ENCODE measurements at regions not wholly inside any gene's neighbourhood (a gene's known extent, or its start where the extent isn't known, plus 50 kb on each side); places are given as distances from the start of the nearest gene placed in this dataset.

DNA sequence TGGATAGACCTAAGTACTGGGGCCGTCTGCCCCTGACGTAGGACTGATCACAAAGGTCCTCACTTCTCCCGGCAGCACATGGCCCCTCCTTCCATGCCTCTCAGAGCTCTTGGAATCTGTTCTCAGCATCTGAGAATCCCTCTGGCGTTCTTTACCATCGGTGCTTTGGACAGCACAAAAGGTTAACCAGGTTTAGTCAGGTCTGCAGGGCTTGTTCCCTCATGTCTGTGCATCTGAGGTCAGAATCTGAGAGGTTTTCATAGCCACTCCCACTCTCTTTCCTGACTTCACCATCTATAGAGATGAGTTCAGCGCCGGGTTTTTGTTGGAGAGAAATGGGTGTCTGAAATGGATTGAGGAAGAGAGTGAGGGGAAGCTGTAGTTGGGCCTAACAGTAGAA is 130.0 kb upstream of the ARHGAP5 start:
- Mint-ChIP-seq H3K4me3 (no peak overlapping the region), H3K27ac (no peak overlapping the region), H3K36me3 (ENCODE audit: low read depth) (no peaks in the 10 kb centered on the region), H3K4me1 (ENCODE audit: low read depth) (peaks cover 15% of the 10 kb centered on the region), H3K9me3 (no peaks in the 10 kb centered on the region), H3K27me3 (ENCODE audit: insufficient read depth) (peaks cover 5% of the 10 kb centered on the region)
- intact Hi-C loops (cut with micrococcal nuclease) = no loop called here
- DNase-seq (ENCODE audit: low spot score) = no peak

DNA sequence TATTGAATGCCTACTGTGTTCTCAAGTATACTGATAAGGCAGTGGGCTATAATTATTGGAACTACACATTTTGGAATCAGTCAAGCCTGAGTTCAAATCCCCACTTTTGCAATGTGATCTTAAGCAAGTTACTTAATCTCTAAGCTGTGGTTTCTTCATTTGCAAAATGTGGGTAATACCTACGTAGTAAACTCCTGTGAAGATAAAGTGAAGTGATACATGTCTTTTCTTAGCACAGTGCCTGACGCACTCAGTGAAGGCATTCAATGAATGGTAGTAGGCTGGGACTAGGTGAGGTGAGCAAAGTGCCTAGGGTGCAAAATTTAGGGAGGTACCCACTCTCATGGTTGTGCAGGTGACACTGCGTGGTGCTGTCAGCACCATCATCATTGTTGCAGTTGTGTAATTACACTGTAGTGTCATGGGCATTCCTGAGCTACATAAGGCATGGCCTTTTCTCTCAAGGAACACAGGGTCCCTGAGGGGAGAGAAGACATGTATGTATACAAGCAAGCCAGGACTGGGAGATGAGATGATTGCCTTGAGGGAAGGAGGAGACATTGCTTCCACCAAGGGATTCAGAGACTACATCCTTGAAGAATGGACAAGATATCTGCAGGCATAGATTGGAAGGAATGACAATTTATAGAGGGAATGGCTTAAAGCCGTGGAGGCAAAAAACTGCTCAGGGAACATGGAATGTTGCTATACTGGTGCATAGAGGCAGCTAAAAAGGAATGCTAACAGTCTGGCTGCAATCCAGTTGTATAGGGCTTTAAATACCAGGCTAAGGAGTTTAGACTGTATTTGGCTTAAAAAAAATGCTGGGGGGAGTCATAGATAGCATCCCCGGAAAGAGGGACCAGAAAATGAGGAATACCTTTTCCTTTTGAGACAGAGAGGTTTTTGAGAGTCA is 129.2 kb upstream of the ARHGAP5 start:
- DNase-seq (ENCODE audit: low spot score) = no peak
- intact Hi-C loops (cut with micrococcal nuclease) = no loop called here
- Mint-ChIP-seq H3K4me1 (ENCODE audit: low read depth) (peaks cover 15% of the 10 kb centered on the region), H3K27me3 (ENCODE audit: insufficient read depth) (peaks cover 5% of the 10 kb centered on the region), H3K36me3 (ENCODE audit: low read depth) (no peaks in the 10 kb centered on the region), H3K9me3 (no peaks in the 10 kb centered on the region), H3K27ac (no peak overlapping the region), H3K4me3 (no peak overlapping the region)

DNA sequence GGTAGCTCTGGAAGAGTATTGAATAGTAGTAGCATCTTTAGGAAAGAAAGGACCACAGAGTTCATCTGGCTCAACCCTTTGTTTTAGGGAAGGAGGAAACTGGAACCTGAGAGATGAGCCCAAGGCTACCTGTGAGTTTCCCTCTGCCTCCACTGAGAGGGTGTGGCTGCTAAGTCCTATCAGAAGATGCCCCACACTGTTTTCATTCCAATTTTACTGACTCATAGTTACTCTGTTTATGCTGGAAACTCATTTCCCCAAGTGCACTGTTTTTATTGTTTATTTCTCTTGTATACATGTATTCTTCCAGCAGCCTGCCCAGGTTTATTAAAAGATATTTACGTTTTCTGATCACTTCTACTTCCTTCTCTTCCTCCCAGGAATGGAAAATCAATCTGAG is 127.4 kb upstream of the ARHGAP5 start:
- Mint-ChIP-seq H3K27me3 (ENCODE audit: insufficient read depth) (peaks cover 7% of the 10 kb centered on the region), H3K36me3 (ENCODE audit: low read depth) (no peaks in the 10 kb centered on the region), H3K9me3 (no peaks in the 10 kb centered on the region), H3K4me3 (no peak overlapping the region), H3K4me1 (ENCODE audit: low read depth) (peaks cover 8% of the 10 kb centered on the region), H3K27ac (no peak overlapping the region)
- no peak for DNase-seq (ENCODE audit: low spot score)
- intact Hi-C loops (cut with micrococcal nuclease) = no loop called here

DNA sequence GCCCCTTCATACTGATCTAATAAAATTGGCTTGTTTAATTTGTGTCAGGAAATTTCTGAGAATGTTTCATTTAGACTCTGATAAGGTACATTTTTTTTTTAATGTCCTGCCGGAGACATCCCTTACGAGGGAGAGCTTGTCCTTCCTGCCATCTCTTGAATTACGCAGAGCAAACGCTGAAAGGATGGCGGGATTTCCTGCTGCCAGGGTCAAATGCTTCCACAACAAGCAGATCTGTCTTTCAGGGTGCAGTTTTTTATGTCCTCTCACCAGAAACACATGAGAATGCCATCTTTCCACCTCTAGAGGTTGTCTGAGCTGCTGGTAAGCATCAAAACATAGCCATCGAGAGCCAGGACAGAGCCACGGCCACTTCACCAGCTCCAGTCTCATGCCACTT is 126.8 kb upstream of the ARHGAP5 start:
- Mint-ChIP-seq H3K4me3 (no peak overlapping the region), H3K9me3 (no peaks in the 10 kb centered on the region), H3K27me3 (ENCODE audit: insufficient read depth) (peaks cover 7% of the 10 kb centered on the region), H3K27ac (no peak overlapping the region), H3K4me1 (ENCODE audit: low read depth) (peaks cover 7% of the 10 kb centered on the region), H3K36me3 (ENCODE audit: low read depth) (no peaks in the 10 kb centered on the region)
- DNase-seq (ENCODE audit: low spot score) = no peak
- intact Hi-C loops (cut with micrococcal nuclease) = no loop called here

DNA sequence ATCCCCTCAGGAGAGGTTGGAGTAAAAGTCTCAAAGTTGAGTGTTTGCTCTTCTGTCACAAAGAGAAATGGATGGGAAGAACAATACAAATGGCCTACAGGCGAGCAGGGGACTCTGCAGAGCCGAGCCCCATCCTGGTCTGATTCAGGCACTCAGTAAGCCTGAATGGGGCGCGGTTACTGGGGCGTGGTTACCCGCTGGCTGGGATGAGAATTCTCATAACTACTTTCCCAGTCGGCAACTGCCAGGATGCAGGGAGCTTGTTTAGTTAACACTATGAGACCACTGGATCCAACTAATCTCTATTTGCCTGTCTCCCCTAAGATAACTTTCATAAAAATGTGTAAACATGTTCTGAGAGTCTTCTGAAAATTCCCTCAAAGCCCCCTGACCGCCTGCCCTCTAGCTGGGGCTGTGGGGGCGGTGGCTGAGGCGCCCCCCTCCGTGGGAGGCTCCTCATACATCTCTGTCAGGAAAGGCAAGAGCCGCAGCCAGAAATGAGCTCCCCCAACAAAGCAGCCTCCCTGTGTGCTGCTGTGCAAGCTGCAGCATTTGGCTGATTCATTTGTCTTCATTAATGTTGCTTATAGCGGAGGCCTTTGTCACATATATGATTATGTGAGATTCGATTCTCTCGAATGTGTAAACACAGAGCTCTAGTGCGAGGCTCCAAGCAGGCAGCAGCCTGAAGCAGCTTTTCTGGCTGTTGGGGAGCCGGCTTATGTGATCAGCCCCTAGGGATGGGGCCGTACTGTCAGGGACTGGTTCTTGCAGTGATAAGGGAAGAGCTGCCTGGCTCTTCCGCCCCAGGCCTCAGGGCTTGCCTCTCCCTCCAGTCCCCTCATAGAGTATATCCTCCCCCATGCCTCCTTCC is 126.1 kb upstream of the ARHGAP5 start:
- no peak for DNase-seq (ENCODE audit: low spot score)
- H3K36me3 Mint-ChIP-seq (ENCODE audit: low read depth) = no peaks in the 10 kb centered on the region
- peaks cover 6% of the 10 kb centered on the region for H3K4me1 Mint-ChIP-seq (ENCODE audit: low read depth)
- intact Hi-C loops (cut with micrococcal nuclease) = no loop called here
- no peak overlapping the region for H3K4me3 Mint-ChIP-seq
- no peaks in the 10 kb centered on the region for H3K9me3 Mint-ChIP-seq
- no peak overlapping the region for H3K27ac Mint-ChIP-seq
- peaks cover 7% of the 10 kb centered on the region for H3K27me3 Mint-ChIP-seq (ENCODE audit: insufficient read depth)

DNA sequence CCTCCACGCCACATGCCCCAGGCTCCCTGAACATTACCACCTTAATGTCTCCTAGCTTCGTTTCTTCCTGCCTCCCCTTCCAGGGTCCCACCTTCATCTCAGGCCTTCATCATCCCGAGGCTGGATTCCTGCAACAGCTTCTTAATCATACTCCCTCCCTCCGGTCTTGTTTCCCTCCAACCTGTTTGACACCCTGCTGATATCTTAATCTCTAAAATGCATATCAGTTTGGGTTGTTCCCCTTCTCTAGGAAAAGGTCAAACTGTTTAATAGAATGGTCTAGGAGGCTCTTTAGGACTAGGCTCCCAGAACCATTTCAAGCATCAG is 125.5 kb upstream of the ARHGAP5 start:
- no peaks in the 10 kb centered on the region for H3K9me3 Mint-ChIP-seq
- peaks cover 7% of the 10 kb centered on the region for H3K4me1 Mint-ChIP-seq (ENCODE audit: low read depth)
- peaks cover 7% of the 10 kb centered on the region for H3K27me3 Mint-ChIP-seq (ENCODE audit: insufficient read depth)
- H3K4me3 Mint-ChIP-seq = no peak overlapping the region
- DNase-seq (ENCODE audit: low spot score) = no peak
- H3K36me3 Mint-ChIP-seq (ENCODE audit: low read depth) = no peaks in the 10 kb centered on the region
- no peak overlapping the region for H3K27ac Mint-ChIP-seq
- intact Hi-C loops (cut with micrococcal nuclease) = no loop called here

DNA sequence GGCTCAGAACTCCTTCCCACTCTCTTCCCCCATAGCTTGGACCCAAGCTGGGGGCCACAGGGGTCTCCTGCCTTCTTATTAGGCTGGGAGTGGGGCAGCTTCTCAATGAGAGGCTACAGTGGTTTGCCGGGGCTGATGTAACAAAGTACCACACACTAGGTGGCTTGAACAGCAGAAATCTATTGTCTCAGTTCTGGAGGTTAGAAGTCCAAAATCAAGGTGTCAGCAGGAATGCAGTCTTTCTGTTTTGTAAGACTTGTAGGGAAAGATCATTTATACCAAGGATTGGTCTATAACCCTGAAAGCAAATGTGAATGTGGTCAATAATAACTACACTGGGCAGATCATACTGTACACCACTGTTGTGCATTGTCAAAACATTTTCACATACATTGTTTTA is 124.5 kb upstream of the ARHGAP5 start:
- no peak overlapping the region for H3K27ac Mint-ChIP-seq
- intact Hi-C loops (cut with micrococcal nuclease) = no loop called here
- no peak for DNase-seq (ENCODE audit: low spot score)
- no peaks in the 10 kb centered on the region for H3K9me3 Mint-ChIP-seq
- H3K36me3 Mint-ChIP-seq (ENCODE audit: low read depth) = no peaks in the 10 kb centered on the region
- H3K27me3 Mint-ChIP-seq (ENCODE audit: insufficient read depth) = peaks cover 7% of the 10 kb centered on the region
- H3K4me3 Mint-ChIP-seq = no peak overlapping the region
- peaks cover 11% of the 10 kb centered on the region for H3K4me1 Mint-ChIP-seq (ENCODE audit: low read depth)

DNA sequence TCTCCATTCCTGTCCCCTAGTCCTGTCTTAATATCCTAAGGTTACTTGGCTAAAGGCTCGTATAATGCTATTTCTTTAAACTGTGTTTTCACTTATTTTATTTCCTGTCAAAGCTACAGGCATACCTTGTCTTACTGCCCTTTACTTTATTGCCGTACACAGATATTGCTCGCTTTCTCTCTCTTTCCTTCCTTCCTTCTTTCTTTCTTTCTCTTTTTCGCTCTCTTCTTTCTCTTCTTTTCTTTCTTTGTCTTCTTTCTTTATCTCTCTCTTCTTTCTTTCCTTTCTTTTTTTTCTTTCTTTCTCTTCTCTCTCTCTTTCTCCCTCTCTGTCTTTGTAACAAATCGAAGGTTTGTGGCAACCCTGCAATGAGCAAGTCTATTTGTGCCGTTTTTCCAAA is 123.9 kb upstream of the ARHGAP5 start:
- Mint-ChIP-seq H3K4me3 (no peak overlapping the region), H3K4me1 (ENCODE audit: low read depth) (peaks cover 11% of the 10 kb centered on the region), H3K27ac (no peak overlapping the region), H3K27me3 (ENCODE audit: insufficient read depth) (peaks cover 7% of the 10 kb centered on the region), H3K36me3 (ENCODE audit: low read depth) (no peaks in the 10 kb centered on the region), H3K9me3 (no peaks in the 10 kb centered on the region)
- DNase-seq (ENCODE audit: low spot score) = no peak
- intact Hi-C loops (cut with micrococcal nuclease) = no loop called here

DNA sequence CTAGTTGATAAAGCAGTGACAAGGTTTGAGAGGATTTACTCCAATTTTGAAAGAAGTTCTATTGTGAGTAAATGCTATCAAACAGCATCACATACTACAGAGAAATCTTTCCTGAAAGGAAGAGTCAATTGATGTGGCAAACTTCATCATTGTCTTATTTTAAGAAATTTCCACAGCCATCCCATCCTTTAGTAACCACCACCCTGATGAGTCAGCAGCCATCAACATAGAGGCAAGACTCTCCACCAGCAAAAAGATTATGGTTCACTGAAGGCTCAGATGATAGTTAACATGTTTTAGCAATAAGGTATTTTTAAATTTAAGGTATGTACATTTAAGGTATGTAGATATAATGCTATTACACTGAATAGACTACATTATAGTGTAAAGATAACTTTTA is 122.1 kb upstream of the ARHGAP5 start:
- Mint-ChIP-seq H3K9me3 (no peaks in the 10 kb centered on the region), H3K27me3 (ENCODE audit: insufficient read depth) (peaks cover 2% of the 10 kb centered on the region), H3K36me3 (ENCODE audit: low read depth) (no peaks in the 10 kb centered on the region), H3K4me3 (no peak overlapping the region), H3K4me1 (ENCODE audit: low read depth) (peaks cover 11% of the 10 kb centered on the region), H3K27ac (no peak overlapping the region)
- intact Hi-C loops (cut with micrococcal nuclease) = no loop called here
- no peak for DNase-seq (ENCODE audit: low spot score)

DNA sequence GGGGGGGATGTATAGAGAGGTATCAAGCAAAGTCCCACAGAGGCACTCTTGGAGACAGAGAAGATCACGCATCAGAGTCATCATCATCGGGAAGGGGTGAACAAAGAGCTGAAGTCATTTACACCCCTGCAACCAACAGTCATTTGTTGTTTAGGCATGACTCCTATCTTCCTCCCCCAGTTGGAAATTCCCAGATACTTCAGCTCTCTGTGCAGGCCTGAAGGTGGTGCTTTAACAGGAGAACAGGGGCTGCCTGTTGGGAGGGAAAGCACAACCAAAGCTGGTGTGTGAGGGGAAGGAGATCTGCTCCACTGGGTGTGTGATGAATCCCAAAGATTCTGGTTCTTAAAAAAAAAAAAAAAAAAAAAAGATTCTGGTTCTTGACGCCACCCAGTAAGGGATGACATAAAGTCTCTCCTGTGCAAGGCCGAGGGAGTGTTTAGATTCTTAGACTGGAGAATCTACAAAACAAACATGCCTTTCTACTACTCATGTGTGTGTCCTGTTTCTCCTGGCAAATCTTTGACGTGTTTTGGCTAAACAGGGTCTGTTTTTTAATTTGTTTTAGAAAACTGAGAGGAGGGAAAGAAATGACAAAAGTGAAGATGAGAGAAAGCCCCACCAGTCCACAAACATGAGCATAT is 121.0 kb upstream of the ARHGAP5 start:
- Mint-ChIP-seq H3K4me1 (ENCODE audit: low read depth) (peaks cover 11% of the 10 kb centered on the region), H3K4me3 (no peak overlapping the region), H3K27me3 (ENCODE audit: insufficient read depth) (peaks cover 2% of the 10 kb centered on the region), H3K27ac (no peak overlapping the region), H3K9me3 (peaks cover 7% of the 10 kb centered on the region), H3K36me3 (ENCODE audit: low read depth) (no peaks in the 10 kb centered on the region)
- intact Hi-C loops (cut with micrococcal nuclease) = no loop called here
- no peak for DNase-seq (ENCODE audit: low spot score)

DNA sequence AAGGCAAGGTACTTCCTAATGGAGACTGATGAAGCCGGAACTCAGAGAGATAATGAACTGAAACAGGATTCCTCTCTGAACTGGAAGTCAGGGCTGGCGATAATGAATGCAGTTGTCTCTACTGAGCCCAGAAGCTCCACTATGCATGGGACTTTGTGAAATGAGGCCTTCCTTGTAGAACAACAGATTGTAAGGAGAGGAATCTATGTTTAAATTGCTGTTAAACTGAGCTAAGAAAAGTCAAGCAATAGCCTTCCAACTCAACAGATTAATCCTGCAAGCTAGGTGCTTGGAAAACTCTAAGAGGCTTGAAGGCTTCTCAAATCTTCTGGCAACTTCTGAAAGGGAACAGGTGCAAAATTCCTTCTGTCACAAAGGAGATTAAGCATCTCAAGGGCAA is 119.5 kb upstream of the ARHGAP5 start:
- no peak overlapping the region for H3K27ac Mint-ChIP-seq
- DNase-seq (ENCODE audit: low spot score) = no peak
- H3K36me3 Mint-ChIP-seq (ENCODE audit: low read depth) = no peaks in the 10 kb centered on the region
- peaks cover 7% of the 10 kb centered on the region for H3K9me3 Mint-ChIP-seq
- peaks cover 11% of the 10 kb centered on the region for H3K4me1 Mint-ChIP-seq (ENCODE audit: low read depth)
- no peak overlapping the region for H3K4me3 Mint-ChIP-seq
- intact Hi-C loops (cut with micrococcal nuclease) = no loop called here
- peaks cover 2% of the 10 kb centered on the region for H3K27me3 Mint-ChIP-seq (ENCODE audit: insufficient read depth)

DNA sequence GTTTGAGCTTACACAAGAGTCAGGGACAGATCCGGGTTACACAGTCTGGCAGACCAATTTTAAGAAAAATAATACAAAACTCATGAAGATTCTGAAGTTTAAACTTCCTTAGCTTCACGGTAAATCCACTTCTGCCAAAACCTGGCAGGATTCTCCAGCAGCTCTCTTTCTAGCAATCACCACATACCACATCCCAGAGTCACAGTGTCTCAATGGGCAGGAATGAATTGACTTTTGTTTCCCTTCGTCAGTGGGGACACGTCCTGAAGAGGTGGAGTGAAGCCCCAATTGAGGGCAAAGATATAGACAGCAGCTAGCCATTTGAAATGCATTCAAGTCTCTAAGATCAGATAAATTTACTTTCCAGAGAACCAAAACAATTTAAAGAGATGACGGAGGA is 117.1 kb upstream of the ARHGAP5 start:
- Mint-ChIP-seq H3K4me3 (no peak overlapping the region), H3K27ac (no peak overlapping the region), H3K4me1 (ENCODE audit: low read depth) (peaks cover 6% of the 10 kb centered on the region), H3K36me3 (ENCODE audit: low read depth) (no peaks in the 10 kb centered on the region), H3K27me3 (ENCODE audit: insufficient read depth) (no peaks in the 10 kb centered on the region), H3K9me3 (peaks cover 7% of the 10 kb centered on the region)
- intact Hi-C loops (cut with micrococcal nuclease) = no loop called here
- no peak for DNase-seq (ENCODE audit: low spot score)

DNA sequence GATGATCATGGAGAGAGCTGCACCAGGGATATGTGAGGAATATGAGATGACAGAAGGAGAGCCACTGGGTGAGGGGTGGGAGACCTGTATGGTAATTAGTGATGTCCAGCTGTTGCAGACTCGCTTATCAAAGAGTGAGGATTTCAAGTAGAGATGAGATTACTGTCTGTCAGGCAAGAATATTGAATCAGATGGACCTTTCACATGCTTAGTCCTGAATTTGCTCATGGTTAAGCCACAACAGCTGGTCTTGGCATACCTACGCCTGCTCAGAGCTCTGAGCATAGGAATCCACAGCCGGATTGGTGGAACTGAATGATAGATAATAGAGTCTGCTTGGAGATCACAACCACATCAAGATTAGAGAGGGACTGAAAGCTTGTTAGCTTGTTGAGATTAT is 115.2 kb upstream of the ARHGAP5 start:
- no peaks in the 10 kb centered on the region for H3K27me3 Mint-ChIP-seq (ENCODE audit: insufficient read depth)
- intact Hi-C loops (cut with micrococcal nuclease) = no loop called here
- H3K36me3 Mint-ChIP-seq (ENCODE audit: low read depth) = no peaks in the 10 kb centered on the region
- DNase-seq (ENCODE audit: low spot score) = no peak
- peaks cover 7% of the 10 kb centered on the region for H3K9me3 Mint-ChIP-seq
- no peak overlapping the region for H3K4me3 Mint-ChIP-seq
- no peak overlapping the region for H3K27ac Mint-ChIP-seq
- peaks cover 15% of the 10 kb centered on the region for H3K4me1 Mint-ChIP-seq (ENCODE audit: low read depth)
